GM18870 (cell line): ENCODE measurements at regions not wholly inside any gene's neighbourhood (a gene's known extent, or its start where the extent isn't known, plus 50 kb on each side); places are given as distances from the start of the nearest gene placed in this dataset.
"Not testable (repeated sequence)": the region's sequence is repeated elsewhere in the genome, so short reads cannot be mapped to it uniquely, and the experiment has no call there.

ENCODE experiments used
- ATAC-seq: cut with Tn5 transposase; IDR thresholded peaks from one replicate; pipeline ENCODE4 v1.9.1; 2021; ENCODE audit warnings: moderate library complexity; ENCODE audit not compliant: unreplicated experiment

GRCh38 chr12:91704446-91704845 lies 441.2 kb downstream of the BTG1 start:
- ATAC-seq = no peak

GRCh38 chr12:91703491-91704283 lies 442.0 kb downstream of the BTG1 start:
- ATAC-seq = no peak

- no peak for ATAC-seq
Measured at GRCh38 chr12:91702843-91703425, 442.7 kb downstream of the BTG1 start.

GRCh38 chr12:91695964-91696363 lies 449.7 kb downstream of the BTG1 start:
- ATAC-seq = no peak

- ATAC-seq = not testable (repeated sequence)
Measured at GRCh38 chr12:91695406-91695805, 450.2 kb downstream of the BTG1 start.

GRCh38 chr12:91690531-91690930 lies 455.1 kb downstream of the BTG1 start:
- ATAC-seq = no peak

- no peak for ATAC-seq
Measured at GRCh38 chr12:91687052-91688017, 458.3 kb downstream of the BTG1 start.

- ATAC-seq = no peak
Measured at GRCh38 chr12:91685917-91686316, 459.7 kb downstream of the BTG1 start.

- no peak for ATAC-seq
Measured at GRCh38 chr12:91681751-91682150, 463.9 kb downstream of the BTG1 start.

GRCh38 chr12:91680864-91681263 lies 464.8 kb downstream of the BTG1 start:
- ATAC-seq = no peak

GRCh38 chr12:91677556-91677955 lies 468.1 kb downstream of the BTG1 start:
- ATAC-seq = no peak

GRCh38 chr12:91675401-91675800 lies 470.2 kb downstream of the BTG1 start:
- ATAC-seq = no peak

GRCh38 chr12:91672130-91672529 lies 473.5 kb downstream of the BTG1 start:
- no peak for ATAC-seq

- ATAC-seq = no peak
Measured at GRCh38 chr12:91667694-91668093, 478.0 kb downstream of the BTG1 start.

GRCh38 chr12:91663744-91664143 lies 481.1 kb upstream of the DCN start:
- no peak for ATAC-seq

GRCh38 chr12:91663310-91663709 lies 480.7 kb upstream of the DCN start:
- ATAC-seq = no peak

GRCh38 chr12:91662021-91662420 lies 479.4 kb upstream of the DCN start:
- ATAC-seq = no peak

GRCh38 chr12:91657032-91657431 lies 474.4 kb upstream of the DCN start:
- ATAC-seq = no peak

- no peak for ATAC-seq
Measured at GRCh38 chr12:91655966-91656365, 473.3 kb upstream of the DCN start.

- ATAC-seq = no peak
Measured at GRCh38 chr12:91654087-91654486, 471.5 kb upstream of the DCN start.

- no peak for ATAC-seq
Measured at GRCh38 chr12:91651728-91652127, 469.1 kb upstream of the DCN start.

GRCh38 chr12:91643763-91644162 lies 461.1 kb upstream of the DCN start:
- ATAC-seq = no peak
